HG02798 (cell line): ENCODE measurements at regions not wholly inside any gene's neighbourhood (a gene's known extent, or its start where the extent isn't known, plus 50 kb on each side); places are given as distances from the start of the nearest gene placed in this dataset.

Experiments
- ATAC-seq: cut with Tn5 transposase; IDR thresholded peaks from one replicate; pipeline ENCODE4 v1.9.1; 2021; ENCODE audit warnings: mild to moderate bottlenecking; ENCODE audit not compliant: unreplicated experiment, poor library complexity

DNA sequence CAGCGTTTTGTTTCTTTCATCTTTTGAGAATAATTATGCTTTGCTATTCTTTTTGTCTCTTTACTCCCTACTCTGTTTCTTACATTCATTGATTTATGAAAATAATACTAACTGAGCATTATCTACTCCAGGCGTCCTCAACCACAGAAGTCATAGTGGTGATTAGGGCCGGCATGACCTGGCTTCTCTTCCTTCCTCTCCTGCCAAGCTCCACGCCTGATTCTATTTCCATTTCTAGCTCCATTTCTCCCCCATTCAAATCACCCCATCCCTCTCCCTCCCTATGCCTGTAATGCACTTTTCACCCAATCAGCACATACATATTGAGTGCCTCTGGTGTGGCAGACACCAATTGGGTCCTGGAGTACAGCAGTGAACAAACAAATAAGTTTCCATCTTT is 183.2 kb upstream of the GPR12 start:
- ATAC-seq = no peak

GRCh38 chr13:26942184-26942583 is 181.6 kb upstream of the GPR12 start:
- ATAC-seq = no peak

DNA sequence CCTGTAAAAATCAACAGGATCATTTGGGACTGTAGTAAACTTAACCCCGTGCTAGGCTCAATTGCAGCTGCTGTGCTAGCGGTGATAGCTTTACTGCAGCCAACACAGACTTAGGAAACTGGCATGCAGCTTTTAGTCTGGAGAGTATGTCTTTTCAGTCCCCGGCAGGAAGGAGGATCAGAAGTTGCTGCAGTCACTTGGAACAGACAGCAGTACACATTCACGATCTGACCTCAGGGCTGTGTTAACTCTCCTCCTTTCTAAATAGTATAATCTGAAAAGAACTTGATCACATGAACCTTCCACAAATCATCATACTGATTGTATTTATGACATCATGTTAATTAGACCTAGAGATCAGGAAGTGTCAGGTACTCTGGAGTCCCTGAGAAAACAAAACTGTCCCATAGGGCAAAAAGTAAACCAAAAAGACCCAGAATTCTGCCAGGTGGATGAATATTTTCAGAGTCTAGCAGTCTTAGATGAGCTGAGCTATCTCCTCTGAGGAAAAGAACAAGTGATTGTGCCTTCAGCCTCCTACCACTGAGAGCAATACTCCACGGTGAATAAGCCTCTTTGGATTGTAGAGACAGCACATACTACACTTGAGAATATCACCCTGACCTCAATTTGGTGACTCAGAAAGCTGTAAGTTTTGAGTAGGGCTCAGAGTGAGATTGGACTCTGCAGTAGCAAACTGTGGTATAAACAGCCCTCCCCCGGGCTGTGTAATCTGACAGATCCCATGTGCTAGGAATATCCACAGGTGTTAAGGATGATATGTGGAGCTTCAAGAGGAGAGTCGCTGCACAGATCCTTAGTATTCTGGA is 181.0 kb upstream of the GPR12 start:
- ATAC-seq = no peak

- no peak for ATAC-seq
Observed at GRCh38 chr13:26934096-26934495, 173.5 kb upstream of the GPR12 start.

DNA sequence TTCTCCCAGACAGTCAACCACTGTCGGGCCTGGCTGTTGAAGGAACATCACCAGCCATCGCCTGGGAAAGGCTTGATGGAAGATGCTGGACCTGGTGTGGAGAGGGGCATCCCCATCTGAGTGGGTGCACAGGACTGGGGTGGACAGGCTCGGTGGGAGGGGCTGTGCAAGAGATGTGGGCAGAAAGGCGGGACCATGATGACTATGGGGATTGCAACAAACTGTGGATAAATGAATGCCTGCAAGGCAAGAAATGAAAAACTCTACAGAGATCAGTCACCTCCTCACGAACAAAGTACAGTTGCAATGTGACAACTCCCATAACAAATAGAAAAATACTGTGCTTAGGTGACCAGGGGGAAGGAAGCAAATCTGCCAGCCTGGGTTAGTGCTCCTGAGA is 171.9 kb upstream of the GPR12 start:
- no peak for ATAC-seq

DNA sequence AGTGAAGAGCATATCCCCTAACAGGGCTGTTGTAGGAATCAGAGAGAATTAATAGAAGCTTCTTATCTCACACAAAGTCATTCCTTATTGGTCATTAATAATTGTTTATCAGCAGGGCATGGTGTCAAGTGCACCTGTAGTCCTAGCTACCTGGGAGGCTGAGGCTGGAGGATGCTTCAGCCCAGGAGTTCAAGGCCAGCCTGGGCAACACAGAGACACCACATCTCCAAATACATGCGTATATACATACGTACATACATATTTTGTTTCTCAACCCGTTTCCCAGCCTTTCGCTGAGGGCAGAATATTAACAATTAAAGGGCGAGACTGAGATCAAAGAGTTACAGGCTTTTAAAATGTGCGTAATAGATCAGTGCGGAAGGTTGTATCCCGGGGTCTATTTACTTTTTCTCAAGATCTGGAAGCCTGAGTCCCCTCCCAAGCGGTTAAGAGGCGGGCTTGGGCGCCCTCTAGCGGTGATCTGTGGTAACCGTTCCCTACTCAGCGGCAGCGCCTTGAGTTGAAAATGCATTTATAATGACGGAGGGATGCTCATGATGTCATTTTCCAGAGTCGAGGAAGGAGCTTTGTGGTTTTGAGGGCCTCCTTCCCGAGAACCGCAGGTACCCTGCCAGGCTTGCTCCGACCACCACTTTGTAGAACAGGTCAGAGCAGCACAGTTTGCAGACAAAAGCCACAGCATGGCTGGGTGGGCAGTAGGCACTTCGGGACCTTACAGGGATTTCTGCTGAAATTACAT is 169.6 kb upstream of the GPR12 start:
- ATAC-seq = peak; percentile 65

- ATAC-seq = no peak
Observed at GRCh38 chr13:26927511-26927910, 166.9 kb upstream of the GPR12 start.

- ATAC-seq = no peak
Observed at GRCh38 chr13:26926371-26926770, 165.8 kb upstream of the GPR12 start.

- no peak for ATAC-seq
Observed at GRCh38 chr13:26923824-26924605, 163.4 kb upstream of the GPR12 start.

- ATAC-seq = peak; percentile 73
Observed at GRCh38 chr13:26921918-26922317, 161.3 kb upstream of the GPR12 start.

GRCh38 chr13:26920614-26921355 is 160.2 kb upstream of the GPR12 start:
- ATAC-seq = no peak

- ATAC-seq = no peak
Observed at GRCh38 chr13:26919732-26920131, 159.1 kb upstream of the GPR12 start.

DNA sequence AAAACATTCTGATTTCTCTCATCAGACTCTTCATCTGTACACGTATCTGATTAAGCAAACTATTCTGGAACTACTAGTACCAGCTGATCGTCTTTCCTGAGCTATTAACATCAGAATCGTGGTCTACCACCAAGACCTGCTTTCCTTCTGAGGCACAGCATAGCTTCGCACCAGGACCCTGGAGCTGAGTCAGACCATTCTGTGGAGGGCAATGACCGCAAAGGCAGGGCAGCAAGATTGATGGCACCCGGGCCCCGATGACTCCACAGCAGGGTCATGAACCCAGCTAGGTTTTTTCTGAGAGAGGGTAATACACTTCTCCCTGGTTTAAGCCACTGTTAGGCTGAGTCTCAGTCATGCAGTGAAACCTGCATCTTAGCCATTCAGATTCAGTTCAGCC is 158.7 kb upstream of the GPR12 start:
- no peak for ATAC-seq

GRCh38 chr13:26914624-26915023 is 154.0 kb upstream of the GPR12 start:
- ATAC-seq = no peak

- ATAC-seq = no peak
Observed at GRCh38 chr13:26914148-26914547, 153.6 kb upstream of the GPR12 start.

DNA sequence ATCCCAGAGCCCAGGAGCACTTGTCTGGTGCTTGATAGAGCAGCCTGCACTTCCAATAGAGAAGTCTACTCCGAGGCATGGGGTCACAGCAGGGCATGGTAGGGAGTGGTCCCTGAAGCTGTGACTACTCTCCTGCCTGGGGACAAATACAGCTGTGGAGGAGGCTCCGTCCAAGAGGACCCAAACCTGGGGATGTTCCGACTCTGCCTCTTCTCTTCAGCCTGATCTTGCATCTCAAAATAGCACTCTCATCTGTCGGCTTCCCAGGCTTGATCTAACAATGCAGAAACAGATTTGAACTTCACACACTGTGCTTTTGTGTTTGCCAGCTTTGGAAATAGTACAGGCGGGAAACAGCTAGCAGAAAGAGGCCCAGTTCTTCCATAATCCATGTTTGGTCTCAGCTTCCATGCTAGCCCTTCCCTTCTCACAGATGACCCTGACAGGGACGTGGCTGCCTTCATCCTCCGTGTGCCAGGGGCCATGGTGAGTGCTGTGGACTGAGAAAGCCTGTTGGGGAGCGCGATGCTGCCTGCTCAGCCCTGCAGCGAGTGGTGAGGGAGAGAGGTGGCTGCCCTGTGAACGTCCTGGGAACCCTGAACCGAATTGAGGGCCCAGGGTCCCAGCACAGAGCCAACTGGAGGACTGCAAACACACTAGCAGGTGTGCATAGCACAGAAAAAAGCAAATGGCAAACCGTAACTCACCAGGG is 150.3 kb upstream of the GPR12 start:
- ATAC-seq = no peak

DNA sequence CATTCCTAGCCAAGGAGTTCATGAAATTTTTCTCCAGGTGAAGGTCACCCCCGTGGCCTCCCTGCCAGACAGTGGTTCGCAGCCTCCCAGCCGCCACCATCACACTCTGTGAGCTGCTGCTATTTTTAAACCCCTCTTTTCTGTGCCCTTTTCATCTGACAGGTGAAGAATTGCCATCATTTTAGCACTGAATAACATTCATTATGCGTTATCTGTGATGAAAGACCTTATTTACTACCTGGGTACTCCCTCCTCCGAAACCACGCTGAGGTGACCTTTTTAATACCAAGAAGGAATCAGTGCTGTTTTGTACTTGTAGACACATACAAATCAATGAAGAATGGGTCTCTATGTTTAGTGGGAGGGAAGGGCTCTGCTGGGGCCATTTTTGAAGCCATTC is 148.9 kb upstream of the GPR12 start:
- no peak for ATAC-seq

- no peak for ATAC-seq
Observed at GRCh38 chr13:26908126-26908525, 147.5 kb upstream of the GPR12 start.

GRCh38 chr13:26899202-26899601 is 138.6 kb upstream of the GPR12 start:
- ATAC-seq = no peak
